ENCODE measurements at regions not wholly inside any gene's neighbourhood (a gene's known extent, or its start where the extent isn't known, plus 50 kb on each side); places are given as distances from the start of the nearest gene placed in this dataset.

- DNase-seq, result no peak
These were observed 268.2 kb upstream of the NR5A2 start for GRCh38 chr1:199759268-199759730.

GRCh38 chr1:199762572-199762971 lies 264.9 kb upstream of the NR5A2 start:
- DNase-seq, result no peak

DNA sequence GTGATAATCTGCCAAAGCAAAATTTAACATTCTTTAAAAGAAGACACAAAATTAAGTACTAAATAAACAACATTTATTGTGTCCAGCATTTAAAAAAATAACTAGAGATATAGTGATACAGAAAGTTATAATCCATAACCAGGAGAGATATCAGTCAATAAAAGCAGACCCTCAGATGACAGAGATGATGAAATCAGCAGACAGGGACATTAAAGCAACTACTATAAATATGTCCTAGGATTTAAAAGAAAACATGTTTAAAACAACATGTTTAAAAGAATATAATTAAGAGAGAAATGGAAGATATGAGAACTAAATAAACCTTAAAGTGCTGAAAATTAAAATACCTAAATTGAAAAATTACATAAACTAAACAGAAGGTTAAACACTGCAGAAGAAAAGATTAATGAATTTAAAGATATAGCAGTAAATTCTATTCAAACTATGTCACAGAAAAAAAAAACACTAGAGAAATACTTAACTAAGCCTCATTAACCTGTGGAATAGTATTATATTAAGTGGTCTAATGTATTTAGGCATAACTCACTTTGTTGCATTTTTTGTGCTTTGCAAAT lies 261.2 kb upstream of the NR5A2 start:
- no peak for DNase-seq

DNA sequence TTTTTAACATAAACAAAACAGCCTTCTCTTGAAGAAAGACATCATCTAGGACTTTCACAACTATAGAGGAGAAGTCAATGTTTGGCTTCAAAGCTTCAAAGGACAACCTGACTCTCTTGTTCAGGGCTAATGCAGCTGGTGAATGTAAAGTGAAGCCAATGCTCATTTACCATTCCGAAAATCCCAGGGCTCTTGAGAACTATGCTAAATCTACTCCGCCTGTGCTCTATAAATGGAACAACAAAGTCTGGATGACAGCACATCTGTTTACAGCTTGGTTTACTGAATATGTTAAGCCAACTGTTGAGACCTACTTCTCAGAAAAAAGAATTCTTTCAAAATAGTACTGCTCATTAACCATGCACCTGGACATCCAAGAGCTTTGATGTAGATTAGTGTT lies 259.8 kb upstream of the NR5A2 start:
- no peak for DNase-seq

- no peak for DNase-seq
These were observed 252.9 kb upstream of the NR5A2 start for GRCh38 chr1:199774433-199775089.

- no peak for DNase-seq
These were observed 250.6 kb upstream of the NR5A2 start for GRCh38 chr1:199776768-199777497.

DNA sequence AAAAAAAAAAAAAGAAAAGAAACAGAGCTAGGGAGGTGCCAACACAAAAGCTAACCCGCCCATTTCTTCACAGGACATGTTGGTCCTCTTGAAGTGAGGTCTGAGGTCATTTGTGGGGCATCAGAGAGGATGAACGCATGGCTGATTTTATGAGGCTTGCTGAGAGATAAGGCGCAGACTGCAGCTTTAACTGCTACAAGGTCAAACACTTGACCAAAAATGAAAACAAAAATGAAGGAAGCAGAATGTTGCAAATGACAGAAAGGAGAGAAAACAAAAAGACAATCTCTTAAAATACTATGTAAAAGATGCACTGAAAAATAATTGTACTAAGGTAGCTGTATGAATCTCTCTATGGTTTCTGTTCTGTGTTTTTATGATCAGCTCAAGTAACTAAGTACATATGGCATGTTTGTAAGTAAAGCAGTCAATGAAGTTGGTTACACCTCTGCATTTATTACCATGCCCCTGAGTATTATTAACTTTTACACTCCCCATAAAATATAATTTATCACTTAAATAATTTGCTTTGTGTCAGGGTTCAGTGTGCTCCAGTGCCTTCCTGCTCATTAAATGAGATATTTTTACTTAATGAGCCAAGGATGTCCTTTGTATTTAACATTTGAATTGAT lies 249.1 kb upstream of the NR5A2 start:
- no peak for DNase-seq

GRCh38 chr1:199780091-199780490 lies 247.4 kb upstream of the NR5A2 start:
- DNase-seq, result no peak

DNA sequence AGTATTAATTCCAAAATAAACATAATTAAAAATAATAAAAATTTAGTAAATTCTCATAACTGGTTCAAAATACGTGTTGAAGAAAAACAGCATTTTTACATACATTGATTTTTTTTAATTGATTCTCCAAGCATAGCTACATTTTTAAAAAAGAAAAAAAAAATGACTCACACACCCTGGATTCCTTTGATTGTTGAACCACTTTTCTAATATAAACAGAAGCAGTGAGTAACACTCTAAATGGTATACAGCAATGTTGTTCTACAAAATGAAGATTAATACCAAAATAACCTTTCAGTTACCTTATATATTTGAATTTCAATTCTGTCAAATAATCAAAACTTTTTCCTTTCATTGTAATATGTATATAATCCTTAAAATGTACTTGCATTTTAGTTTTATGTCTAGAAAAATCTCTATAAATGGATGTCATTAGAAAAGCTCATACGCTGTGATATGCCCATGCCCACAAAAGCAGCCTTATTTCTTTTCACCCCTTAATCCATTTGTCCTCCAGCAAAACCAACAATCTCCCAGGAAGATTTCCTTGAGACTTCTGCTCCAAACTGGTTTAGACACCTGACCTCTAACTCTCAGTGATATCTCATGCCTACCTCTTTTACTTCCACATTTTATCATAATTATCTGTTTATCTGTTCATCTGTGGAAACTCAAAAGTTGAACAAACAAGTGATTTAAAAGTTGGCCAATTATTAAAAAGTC lies 246.4 kb upstream of the NR5A2 start:
- no peak for DNase-seq

- no peak for DNase-seq
These were observed 243.2 kb upstream of the NR5A2 start for GRCh38 chr1:199784138-199784895.

DNA sequence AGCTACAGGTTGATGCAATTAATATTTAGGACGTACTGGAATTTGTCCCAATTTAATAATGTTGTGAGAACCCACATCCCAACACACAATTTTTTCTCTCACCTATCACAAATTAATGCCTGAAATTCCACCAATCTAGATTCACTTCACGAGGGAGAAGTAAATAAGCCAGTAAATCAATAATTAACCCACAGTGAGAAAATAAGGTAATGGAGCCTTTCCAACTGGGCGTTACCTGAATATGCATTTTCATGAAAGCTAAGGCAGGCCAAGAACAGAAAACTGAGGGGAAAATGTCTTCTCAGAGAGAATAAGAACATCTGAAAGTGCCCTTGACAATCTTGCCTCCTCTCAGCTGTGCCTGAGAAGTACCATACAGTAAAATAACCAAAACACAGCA lies 240.8 kb upstream of the NR5A2 start:
- DNase-seq, result no peak

DNA sequence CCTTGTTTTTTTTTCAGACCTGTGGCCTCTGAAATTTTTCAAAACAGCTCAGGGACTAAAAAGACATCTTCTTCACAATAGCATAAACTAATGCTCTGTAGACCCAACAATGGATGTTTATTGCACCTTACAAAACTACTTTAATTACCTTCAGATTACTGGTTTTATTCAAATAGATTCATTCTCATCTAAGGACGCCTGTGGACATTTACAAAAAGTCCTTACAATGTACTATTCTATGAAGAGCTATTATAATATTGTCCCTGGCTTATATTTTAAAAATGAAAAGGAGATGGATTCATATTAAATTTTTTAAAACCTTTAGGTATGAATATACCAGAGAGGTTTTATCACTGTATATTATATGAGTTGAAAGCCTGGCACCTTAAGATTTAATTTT lies 238.4 kb upstream of the NR5A2 start:
- no peak for DNase-seq

DNA sequence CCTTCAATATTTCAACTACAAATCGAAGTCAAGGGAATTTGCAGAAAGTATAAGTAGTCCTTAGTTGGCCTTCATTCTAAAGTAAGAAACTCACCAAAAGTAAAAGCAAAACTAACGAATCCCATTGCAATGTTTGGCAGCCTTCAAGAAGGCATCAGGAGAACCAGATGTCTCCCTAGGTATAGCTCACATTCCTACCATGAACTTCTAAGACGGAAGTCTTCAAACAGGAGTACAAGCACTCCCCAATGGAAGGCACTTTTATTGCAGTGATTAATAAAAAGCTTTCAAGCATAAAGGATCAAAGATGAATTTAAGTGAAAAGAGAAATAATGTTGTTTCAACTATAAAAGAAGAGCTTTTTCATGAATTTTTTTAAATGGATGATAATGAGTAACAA lies 236.0 kb upstream of the NR5A2 start:
- no peak for DNase-seq

DNA sequence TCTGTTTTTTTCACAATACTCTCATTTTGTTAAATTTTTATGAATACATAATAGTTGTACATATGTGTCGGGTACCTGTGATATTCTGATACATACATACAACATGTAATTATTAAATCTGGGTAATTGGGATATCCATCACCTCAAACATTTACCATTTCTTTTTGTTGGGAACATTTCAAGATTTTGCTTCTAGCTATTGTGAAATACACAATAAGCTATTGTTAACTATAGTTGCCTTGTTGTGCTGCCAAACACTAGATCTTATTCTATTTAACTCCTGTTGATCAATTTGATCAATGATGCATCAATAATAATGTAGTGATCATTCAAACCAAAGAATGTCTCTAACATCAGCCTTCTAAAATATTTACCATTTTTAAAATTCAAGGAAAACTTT lies 234.6 kb upstream of the NR5A2 start:
- no peak for DNase-seq

DNA sequence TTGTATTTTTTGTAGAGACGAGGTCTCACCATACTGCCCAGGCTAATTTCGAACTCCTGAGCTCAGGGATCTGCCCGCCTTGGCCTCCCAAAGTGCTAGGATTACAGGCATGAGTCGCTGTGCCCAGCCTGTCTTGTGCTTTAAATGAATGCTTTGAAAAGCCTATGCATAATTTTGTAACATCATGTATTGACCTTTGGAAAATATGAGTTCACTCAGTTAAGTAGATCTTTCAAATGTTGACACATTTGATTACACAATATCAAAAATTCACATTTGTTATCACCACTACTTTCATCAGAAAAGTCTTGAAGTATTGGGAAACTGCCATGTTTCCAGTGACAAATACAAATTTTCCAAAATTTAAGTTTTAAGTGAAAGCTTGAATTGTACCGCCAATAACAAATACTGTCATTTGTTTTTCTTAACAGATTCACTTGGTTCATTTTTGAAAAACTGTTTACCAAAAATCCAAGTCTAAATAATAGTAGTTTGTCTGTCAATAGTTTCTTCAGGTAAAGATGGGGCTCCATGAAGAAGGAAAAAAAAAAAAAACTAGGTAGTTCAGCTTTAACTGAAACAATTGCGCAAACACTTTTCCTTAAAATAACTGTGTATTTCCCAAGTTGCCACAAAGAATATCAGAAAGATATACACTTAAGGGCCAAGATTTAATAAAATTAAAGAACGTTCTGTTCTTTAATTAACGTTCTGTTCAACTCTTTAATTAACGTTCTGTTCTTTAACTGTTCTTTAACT lies 233.2 kb upstream of the NR5A2 start:
- peak; percentile 88 to 92 for DNase-seq

DNA sequence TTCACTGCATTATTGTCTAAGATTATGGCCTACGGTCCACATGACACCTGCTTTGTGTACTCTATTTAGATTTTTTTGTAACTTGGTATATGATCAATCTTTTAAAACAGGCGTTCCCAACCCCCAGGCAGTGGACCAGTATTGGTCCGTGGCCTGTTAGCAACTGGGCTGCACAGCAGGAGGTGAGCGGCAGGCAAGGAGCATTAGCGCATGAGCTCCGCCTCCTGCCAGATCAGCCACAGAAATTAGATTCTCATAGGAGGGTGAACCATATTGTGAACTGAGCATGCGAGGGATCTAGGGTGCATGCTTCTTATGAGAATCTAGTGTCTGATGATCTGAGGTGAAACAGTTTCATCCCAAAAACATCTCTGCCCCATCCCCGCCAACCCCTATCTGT lies 228.4 kb upstream of the NR5A2 start:
- DNase-seq, result no peak

- DNase-seq, result no peak
These were observed 223.0 kb upstream of the NR5A2 start for GRCh38 chr1:199804526-199804925.

DNA sequence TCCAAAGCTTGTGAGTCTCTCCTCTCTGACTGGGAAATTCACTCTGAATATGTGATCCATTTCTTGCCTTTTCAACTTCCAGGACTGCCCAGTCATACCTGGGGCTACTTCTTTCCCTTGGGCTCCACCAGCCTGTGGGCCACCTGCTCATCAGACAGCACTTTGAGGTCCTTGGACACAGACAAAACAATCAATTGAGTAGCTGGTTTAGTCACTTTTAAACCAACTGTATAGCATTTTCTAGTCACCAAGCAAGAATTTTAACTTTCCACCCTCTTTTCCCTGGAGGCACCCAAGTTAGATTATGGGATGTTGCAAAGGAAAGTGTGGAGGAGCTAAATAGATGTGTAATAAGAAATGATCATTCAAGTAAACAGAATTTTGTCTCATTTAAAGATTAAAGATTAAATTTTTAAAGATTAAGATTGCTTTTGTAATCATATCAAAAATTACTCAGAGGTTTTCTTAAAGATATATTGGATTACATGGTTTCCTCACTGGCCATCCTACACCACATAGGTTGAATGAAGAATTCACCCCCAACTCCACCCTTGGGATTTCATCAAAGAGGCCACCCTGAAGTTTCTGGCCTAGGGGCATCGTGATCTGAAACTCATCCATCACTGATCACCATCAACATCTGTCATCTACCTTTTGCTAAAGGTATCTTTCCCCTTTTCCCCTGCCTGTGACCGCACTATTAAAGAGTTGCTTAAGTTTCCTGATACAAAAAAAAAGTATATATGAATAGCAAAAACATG lies 219.2 kb upstream of the NR5A2 start:
- DNase-seq, result no peak

DNA sequence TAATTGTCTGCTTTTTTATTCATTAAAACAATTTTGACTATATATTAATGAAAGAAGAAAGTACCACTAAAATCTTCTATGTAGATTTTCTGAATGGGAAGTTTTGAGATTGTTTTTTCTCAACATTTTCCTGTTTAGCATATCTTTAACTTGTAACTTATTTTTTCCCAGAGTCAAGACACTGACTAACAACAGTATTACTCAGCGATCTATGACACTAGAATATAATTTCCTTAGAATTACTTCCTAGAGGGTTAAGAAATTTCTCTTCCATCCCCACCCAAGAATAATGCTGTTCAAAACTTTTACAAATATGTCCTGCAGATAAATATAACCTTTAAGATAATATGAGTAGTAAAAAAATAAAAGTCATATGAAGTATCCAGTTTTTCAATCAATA lies 218.2 kb upstream of the NR5A2 start:
- DNase-seq, result peak in 1 of 2 donors; percentile 13

GRCh38 chr1:199811163-199811562 lies 216.3 kb upstream of the NR5A2 start:
- no peak for DNase-seq

DNA sequence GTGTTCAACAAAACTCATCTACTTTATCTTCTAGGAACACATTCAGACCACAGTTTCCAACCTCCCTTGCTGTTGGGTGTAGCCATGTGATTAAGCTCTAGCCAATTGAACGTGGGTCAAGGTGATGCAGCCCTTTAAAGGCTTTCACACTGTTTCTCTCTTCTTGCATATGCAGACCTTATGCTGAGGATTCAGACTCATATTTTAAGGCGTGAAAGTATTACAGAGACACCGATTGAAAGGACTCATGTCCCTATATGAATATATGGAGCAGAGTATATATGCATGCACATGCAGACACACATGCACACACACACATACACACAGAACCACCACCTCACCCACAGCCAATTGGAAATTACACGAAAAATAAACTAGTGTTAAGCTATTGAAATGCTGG lies 214.3 kb upstream of the NR5A2 start:
- DNase-seq, result no peak

All from inflammatory macrophage treated with lipopolysaccharide for 1 hour (primary cell).